Activated CD4-positive, alpha-beta T cell treated with anti-CD3 and anti-CD28 coated beads for 24 hours (primary cell): ENCODE measurements at regions not wholly inside any gene's neighbourhood (a gene's known extent, or its start where the extent isn't known, plus 50 kb on each side); places are given as distances from the start of the nearest gene placed in this dataset.
"Not testable (repeated sequence)": the region's sequence is repeated elsewhere in the genome, so short reads cannot be mapped to it uniquely, and the experiment has no call there.

Experiments
- DNase-seq, 2 donors: peaks; one replicate each; pipeline ENCODE4 v3.0.0-alpha.2; 2020; ENCODE audit warnings: low read depth in 2 of 2

- no peak for DNase-seq
Measured at GRCh38 chr4:81675791-81676393, 204.2 kb upstream of the RASGEF1B start.

- no peak for DNase-seq
Measured at GRCh38 chr4:81673961-81674360, 202.3 kb upstream of the RASGEF1B start.

GRCh38 chr4:81668328-81668727 lies 196.6 kb upstream of the RASGEF1B start:
- not testable (repeated sequence) for DNase-seq

GRCh38 chr4:81667539-81667938 lies 195.8 kb upstream of the RASGEF1B start:
- no peak for DNase-seq

GRCh38 chr4:81666491-81666890 lies 194.8 kb upstream of the RASGEF1B start:
- DNase-seq, result no peak

- DNase-seq, result no peak
Measured at GRCh38 chr4:81665649-81666048, 193.9 kb upstream of the RASGEF1B start.

GRCh38 chr4:81665045-81665444 lies 193.3 kb upstream of the RASGEF1B start:
- DNase-seq, result no peak

- no peak for DNase-seq
Measured at GRCh38 chr4:81664079-81664478, 192.4 kb upstream of the RASGEF1B start.

- no peak for DNase-seq
Measured at GRCh38 chr4:81663368-81663767, 191.7 kb upstream of the RASGEF1B start.

GRCh38 chr4:81659051-81659450 lies 187.3 kb upstream of the RASGEF1B start:
- DNase-seq, result no peak

GRCh38 chr4:81652069-81652478 lies 180.4 kb upstream of the RASGEF1B start:
- no peak for DNase-seq

GRCh38 chr4:81651243-81651899 lies 179.7 kb upstream of the RASGEF1B start:
- DNase-seq, result no peak

- DNase-seq, result no peak
Measured at GRCh38 chr4:81650606-81651242, 179.0 kb upstream of the RASGEF1B start.

- peak in 1 of 2 donors; percentile 26 for DNase-seq
Measured at GRCh38 chr4:81648576-81649275, 177.0 kb upstream of the RASGEF1B start.

GRCh38 chr4:81647388-81647787 lies 175.7 kb upstream of the RASGEF1B start:
- no peak for DNase-seq

- no peak for DNase-seq
Measured at GRCh38 chr4:81642543-81642942, 170.8 kb upstream of the RASGEF1B start.

- no peak for DNase-seq
Measured at GRCh38 chr4:81639248-81639647, 167.5 kb upstream of the RASGEF1B start.

GRCh38 chr4:81638698-81639097 lies 167.0 kb upstream of the RASGEF1B start:
- DNase-seq, result no peak

- no peak for DNase-seq
Measured at GRCh38 chr4:81635739-81636138, 164.0 kb upstream of the RASGEF1B start.

GRCh38 chr4:81634766-81635549 lies 163.3 kb upstream of the RASGEF1B start:
- no peak for DNase-seq

- no peak for DNase-seq
Measured at GRCh38 chr4:81634165-81634564, 162.5 kb upstream of the RASGEF1B start.
